ENCODE measurements at regions not wholly inside any gene's neighbourhood (a gene's known extent, or its start where the extent isn't known, plus 50 kb on each side); places are given as distances from the start of the nearest gene placed in this dataset.

DNA sequence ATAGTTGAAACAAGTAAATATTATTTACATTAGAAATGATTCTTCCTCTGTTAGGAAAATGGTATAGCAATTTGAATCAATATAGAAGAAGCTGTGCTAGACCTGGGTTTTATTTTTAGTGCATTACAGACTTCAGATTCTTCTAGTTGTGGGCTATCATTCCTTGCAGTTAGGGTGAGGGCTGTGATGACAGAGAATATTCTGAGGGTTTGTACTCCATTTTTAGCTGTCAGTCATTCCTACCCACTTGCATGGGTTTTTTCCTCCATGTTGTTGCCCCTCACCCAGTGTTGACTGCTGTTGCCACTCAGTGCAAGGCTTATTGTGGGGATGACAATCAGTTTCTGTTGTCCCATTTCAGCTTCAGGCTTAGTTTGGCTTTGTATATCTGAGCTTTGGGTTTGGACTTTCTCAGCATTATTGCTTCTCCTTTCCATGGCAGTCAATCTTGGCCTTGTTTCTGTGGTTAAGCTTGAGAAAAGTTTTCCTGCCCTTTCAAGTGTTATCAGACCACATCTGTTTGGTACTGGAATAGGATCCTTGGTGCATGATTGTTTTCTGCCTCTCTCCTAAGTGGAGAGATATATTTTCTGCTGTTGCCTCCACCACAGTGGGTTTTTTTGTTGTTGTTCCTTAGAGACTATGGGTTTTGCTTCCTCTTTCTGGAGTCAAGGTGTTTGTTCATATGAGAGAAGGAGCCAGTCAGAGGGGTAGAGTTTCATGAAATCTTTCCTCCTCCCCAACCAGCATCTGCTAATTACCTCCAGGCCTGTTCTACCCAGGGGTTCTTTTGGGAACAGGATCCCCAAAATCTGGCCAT is 312.7 kb upstream of the CWC22 start (continued):
- TF ChIP-seq, protein P1, sequence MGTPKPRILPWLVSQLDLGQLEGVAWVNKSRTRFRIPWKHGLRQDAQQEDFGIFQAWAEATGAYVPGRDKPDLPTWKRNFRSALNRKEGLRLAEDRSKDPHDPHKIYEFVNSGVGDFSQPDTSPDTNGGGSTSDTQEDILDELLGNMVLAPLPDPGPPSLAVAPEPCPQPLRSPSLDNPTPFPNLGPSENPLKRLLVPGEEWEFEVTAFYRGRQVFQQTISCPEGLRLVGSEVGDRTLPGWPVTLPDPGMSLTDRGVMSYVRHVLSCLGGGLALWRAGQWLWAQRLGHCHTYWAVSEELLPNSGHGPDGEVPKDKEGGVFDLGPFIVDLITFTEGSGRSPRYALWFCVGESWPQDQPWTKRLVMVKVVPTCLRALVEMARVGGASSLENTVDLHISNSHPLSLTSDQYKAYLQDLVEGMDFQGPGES (IDR thresholded peaks at IDR 0.05; ENCODE audit: low read depth, low read length): no peak
- TF ChIP-seq RXRA (IDR thresholded peaks at IDR 0.05; ENCODE audit: borderline replicate concordance, low read depth): no peak
- TF ChIP-seq TCF12 (IDR thresholded peaks at IDR 0.05): no peak
- TF ChIP-seq, protein P2, sequence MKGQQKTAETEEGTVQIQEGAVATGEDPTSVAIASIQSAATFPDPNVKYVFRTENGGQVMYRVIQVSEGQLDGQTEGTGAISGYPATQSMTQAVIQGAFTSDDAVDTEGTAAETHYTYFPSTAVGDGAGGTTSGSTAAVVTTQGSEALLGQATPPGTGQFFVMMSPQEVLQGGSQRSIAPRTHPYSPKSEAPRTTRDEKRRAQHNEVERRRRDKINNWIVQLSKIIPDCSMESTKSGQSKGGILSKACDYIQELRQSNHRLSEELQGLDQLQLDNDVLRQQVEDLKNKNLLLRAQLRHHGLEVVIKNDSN (IDR thresholded peaks at IDR 0.05; ENCODE audit: borderline replicate concordance, low read depth): no peak
- TF ChIP-seq FOXM1 (IDR thresholded peaks at IDR 0.05; ENCODE audit: low read depth): no peak
- TF ChIP-seq, protein P3, sequence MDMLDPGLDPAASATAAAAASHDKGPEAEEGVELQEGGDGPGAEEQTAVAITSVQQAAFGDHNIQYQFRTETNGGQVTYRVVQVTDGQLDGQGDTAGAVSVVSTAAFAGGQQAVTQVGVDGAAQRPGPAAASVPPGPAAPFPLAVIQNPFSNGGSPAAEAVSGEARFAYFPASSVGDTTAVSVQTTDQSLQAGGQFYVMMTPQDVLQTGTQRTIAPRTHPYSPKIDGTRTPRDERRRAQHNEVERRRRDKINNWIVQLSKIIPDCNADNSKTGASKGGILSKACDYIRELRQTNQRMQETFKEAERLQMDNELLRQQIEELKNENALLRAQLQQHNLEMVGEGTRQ (IDR thresholded peaks at IDR 0.05; ENCODE audit: borderline replicate concordance, low read depth, low read length): no peak

DNA sequence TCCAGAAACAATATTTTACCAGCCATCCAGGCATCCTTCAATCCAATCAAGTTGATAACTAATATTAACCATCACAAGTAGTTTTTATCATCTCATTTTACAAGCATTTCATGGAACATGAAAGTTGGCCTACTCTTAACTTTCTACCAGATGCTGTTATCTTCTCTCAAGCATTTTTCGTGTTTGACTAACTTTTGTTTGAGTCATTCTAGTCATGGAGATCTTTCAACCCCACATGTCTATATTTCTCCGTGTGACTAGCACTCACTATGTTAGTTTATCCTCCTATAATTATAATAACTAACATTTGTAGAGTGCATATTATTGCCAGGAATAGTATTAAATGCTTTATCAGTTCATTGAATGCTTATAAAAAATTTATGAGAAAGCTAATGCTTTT is 307.0 kb upstream of the CWC22 start:
- TF ChIP-seq, protein P4, sequence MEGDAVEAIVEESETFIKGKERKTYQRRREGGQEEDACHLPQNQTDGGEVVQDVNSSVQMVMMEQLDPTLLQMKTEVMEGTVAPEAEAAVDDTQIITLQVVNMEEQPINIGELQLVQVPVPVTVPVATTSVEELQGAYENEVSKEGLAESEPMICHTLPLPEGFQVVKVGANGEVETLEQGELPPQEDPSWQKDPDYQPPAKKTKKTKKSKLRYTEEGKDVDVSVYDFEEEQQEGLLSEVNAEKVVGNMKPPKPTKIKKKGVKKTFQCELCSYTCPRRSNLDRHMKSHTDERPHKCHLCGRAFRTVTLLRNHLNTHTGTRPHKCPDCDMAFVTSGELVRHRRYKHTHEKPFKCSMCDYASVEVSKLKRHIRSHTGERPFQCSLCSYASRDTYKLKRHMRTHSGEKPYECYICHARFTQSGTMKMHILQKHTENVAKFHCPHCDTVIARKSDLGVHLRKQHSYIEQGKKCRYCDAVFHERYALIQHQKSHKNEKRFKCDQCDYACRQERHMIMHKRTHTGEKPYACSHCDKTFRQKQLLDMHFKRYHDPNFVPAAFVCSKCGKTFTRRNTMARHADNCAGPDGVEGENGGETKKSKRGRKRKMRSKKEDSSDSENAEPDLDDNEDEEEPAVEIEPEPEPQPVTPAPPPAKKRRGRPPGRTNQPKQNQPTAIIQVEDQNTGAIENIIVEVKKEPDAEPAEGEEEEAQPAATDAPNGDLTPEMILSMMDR (IDR thresholded peaks at IDR 0.05): no peak
- no peak for TF ChIP-seq RFX5 (IDR thresholded peaks at IDR 0.05; ENCODE audit: low read length)
- TF ChIP-seq, protein P3 (IDR thresholded peaks at IDR 0.05; ENCODE audit: borderline replicate concordance, low read depth, low read length): no peak
- TF ChIP-seq EP300 (IDR thresholded peaks at IDR 0.05; ENCODE audit: borderline replicate concordance in 1 of 2, low read depth in 1 of 2, low read length in 1 of 2): no peak
- TF ChIP-seq FOXM1 (IDR thresholded peaks at IDR 0.05; ENCODE audit: low read depth): no peak
- Histone ChIP-seq H3K4me2 (no peak overlapping the region), H3K9ac (no peak overlapping the region), H3K4me1 (ENCODE audit: control insufficient read depth in 1 of 2, insufficient read depth in 2 of 2, low read depth in 1 of 2, low read length in 1 of 2) (no peaks in the 10 kb centered on the region), H2AFZ (ENCODE audit: low read depth) (no peak overlapping the region), H3K79me2 (ENCODE audit: insufficient read depth) (no peaks in the 10 kb centered on the region), H3K9me3 (no peaks in the 10 kb centered on the region), H3K36me3 (replicated peaks in 1 of 2; ENCODE audit: control insufficient read depth in 1 of 2, insufficient read depth in 2 of 2, low read length in 1 of 2) (no peaks in the 10 kb centered on the region), H3K27me3 (ENCODE audit: insufficient read depth) (no peaks in the 10 kb centered on the region), H3K9me2 (no peaks in the 10 kb centered on the region), H3K4me3 (ENCODE audit: low read depth in 2 of 2, low read length in 1 of 2) (no peak overlapping the region), H3F3A (replicated peaks; ENCODE audit: insufficient read depth) (no peaks in the 10 kb centered on the region), H4K20me1 (ENCODE audit: insufficient read depth) (no peaks in the 10 kb centered on the region), H3K27ac (ENCODE audit: low read depth in 2 of 2, low read length in 1 of 2) (no peak overlapping the region)
- POLR2A ChIA-PET: no interaction called here
- CTCF ChIA-PET: no interaction called here
- no peak for DNase-seq
- 39% methylated on average over 2 of the region's 2 CpGs for WGBS (ENCODE audit: low lambda C conversion rate)

All from SK-N-SH (cell line).